GM12865 (cell line): ENCODE measurements at regions not wholly inside any gene's neighbourhood (a gene's known extent, or its start where the extent isn't known, plus 50 kb on each side); places are given as distances from the start of the nearest gene placed in this dataset.

ENCODE experiments used
- DNase-seq: peaks from one replicate; pipeline ENCODE4 v3.0.0; 2010; ENCODE audit warnings: low read depth
- H3K4me3 ChIP-seq: 2 replicates; pipeline ENCODE4 v1.5.1; 2011; ENCODE audit warnings: mild to moderate bottlenecking, low read depth, low read length, control low read depth
- CTCF ChIP-seq: IDR thresholded peaks from 2 replicates; pipeline ENCODE4 v1.5.1; 2011; ENCODE audit warnings: low read length, control low read depth, low read depth, inconsistent platforms; ENCODE audit not compliant: insufficient read depth; ENCODE audit errors: missing control alignments

GRCh38 chr14:22185789-22186188 lies 403.2 kb downstream of the DAD1 start:
- H3K4me3 ChIP-seq: no peak overlapping the region
- TF ChIP-seq CTCF: no peak
- no peak for DNase-seq

DNA sequence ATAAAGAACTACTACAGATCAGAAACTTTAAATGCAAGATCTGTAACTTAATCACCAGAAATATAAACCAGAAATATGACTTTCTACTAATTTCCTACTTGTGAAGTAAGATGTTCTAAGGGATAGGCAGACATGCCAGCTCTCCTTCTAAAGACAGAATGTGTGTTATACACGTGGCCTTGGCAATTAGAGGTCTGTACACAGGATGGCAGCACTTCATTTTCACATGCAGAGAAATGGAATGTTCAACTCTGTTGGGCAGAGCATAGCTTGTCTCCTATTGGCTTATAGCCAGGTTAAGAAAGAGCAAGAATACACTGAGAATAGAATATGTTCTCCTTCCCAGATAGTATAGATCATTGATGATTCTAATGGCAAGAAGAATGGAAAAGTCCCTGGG lies 403.8 kb downstream of the DAD1 start:
- H3K4me3 ChIP-seq: no peak overlapping the region
- TF ChIP-seq CTCF: no peak
- no peak for DNase-seq

DNA sequence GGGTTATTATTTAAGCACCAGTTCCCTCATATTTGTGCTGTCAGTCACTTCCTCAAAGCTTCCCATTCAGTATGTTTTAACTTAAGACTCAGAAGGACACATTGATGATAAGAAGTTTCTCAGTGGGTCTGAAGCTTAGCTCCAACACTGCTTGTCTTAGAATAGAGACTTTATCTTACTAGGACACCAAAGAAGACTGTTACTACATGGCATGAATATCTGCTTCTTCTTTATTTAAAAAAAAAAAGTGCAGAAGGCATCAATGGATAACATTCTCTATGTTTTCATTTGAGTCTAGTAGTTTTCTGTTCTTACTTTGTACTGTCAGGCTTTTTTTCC lies 404.2 kb downstream of the DAD1 start:
- no peak for DNase-seq
- H3K4me3 ChIP-seq: no peak overlapping the region
- TF ChIP-seq CTCF: no peak

- no peak for DNase-seq
- H3K4me3 ChIP-seq: no peak overlapping the region
These were observed 404.7 kb downstream of the DAD1 start for GRCh38 chr14:22184157-22184829.

GRCh38 chr14:22180045-22180444 lies 409.0 kb downstream of the DAD1 start:
- no peak for DNase-seq
- no peak for TF ChIP-seq CTCF
- H3K4me3 ChIP-seq: no peak overlapping the region

More at GRCh38 chr14:22184157-22184829, 404.7 kb downstream of the DAD1 start:
- no peak for TF ChIP-seq CTCF

DNA sequence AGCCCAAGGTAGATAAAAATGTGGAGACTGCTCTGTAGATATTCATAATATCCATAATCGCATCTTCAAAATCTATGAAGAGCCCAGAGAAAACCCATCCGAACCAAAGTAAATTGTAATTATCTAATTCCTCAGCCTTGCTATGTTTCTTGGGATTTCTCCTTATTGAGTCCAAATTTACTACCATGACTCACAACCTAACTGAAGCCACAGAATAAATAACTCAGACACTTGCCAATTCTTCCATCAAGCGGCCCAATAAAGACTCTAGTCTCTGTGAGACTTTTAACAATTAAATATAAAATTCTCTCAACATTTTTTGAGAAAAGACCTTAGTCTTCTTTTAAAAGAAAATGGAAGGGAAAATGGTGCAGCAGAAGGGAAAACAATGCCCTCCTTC lies 409.8 kb downstream of the DAD1 start:
- DNase-seq: no peak
- TF ChIP-seq CTCF: no peak
- no peak overlapping the region for H3K4me3 ChIP-seq

GRCh38 chr14:22178333-22178839 lies 410.6 kb downstream of the DAD1 start:
- no peak for DNase-seq
- no peak overlapping the region for H3K4me3 ChIP-seq
- no peak for TF ChIP-seq CTCF
